Transverse colon (tissue), 4 donors: ENCODE measurements at regions not wholly inside any gene's neighbourhood (a gene's known extent, or its start where the extent isn't known, plus 50 kb on each side); places are given as distances from the start of the nearest gene placed in this dataset.

Source experiments
- DNase-seq: peaks from one replicate; pipeline ENCODE4 v3.0.0-alpha.2; 2019
- H3K27ac ChIP-seq, 4 donors: fragments of 200-600 bp; sonication (generic); 2 replicates each; pipeline ENCODE4 v1.5.1; 2016 to 2018; ENCODE audit warnings: inconsistent platforms in 4 of 4
- H3K27me3 ChIP-seq: fragments of 200-600 bp; sonication (generic); 2 replicates; pipeline ENCODE4 v1.5.1; 2017; ENCODE audit warnings: inconsistent platforms
- H3K36me3 ChIP-seq, 4 donors: fragments of 200-600 bp; sonication (generic); 2 replicates each; pipeline ENCODE4 v1.5.1; 2017 to 2019; ENCODE audit warnings: inconsistent platforms in 4 of 4
- H3K4me1 ChIP-seq, 4 donors: fragments of 200-600 bp; sonication (generic); 2 replicates each; pipeline ENCODE4 v1.5.1; 2017 to 2020; ENCODE audit warnings: inconsistent platforms in 4 of 4
- H3K4me3 ChIP-seq, 4 donors: fragments of 200-600 bp; sonication (generic); 1 replicate in 1 of 4; 2 replicates in 3 of 4; pipeline versions ENCODE4 v1.5.1 to v1.6.1; 2017 to 2019; ENCODE audit warnings: inconsistent platforms in 4 of 4
- H3K9me3 ChIP-seq, 2 donors: fragments of 200-600 bp; sonication (generic); 2 replicates each; pipeline ENCODE4 v1.5.1; 2017 to 2019; ENCODE audit warnings: inconsistent platforms in 2 of 2
- EP300 ChIP-seq: sonication (generic); formaldehyde crosslinking; IDR thresholded peaks from one replicate; pipeline ENCODE4 v1.6.1; 2017; ENCODE audit warnings: antibody characterized with exemption, low read depth
- POLR2A ChIP-seq: fragments of 450-650 bp; IDR thresholded peaks from one replicate; pipeline ENCODE4 v1.6.1; 2016; ENCODE audit warnings: antibody characterized with exemption, mild to moderate bottlenecking, moderate library complexity
- POLR2AphosphoS5 ChIP-seq, 3 donors: sonication (generic); formaldehyde crosslinking; IDR thresholded peaks; one replicate each; pipeline ENCODE4 v1.6.1; 2016; ENCODE audit warnings: antibody characterized with exemption in 3 of 3
- WGBS, 2 donors: methylation state at CpG; one replicate each; pipeline ENCODE4 v1.1.5; 2018; ENCODE audit warnings: low coverage in 1 of 2; 5-methylcytosine and 5-hydroxymethylcytosine counted together
- in situ Hi-C, 4 donors: fragments of 200-750 bp; cut with MboI; loops; one replicate each; pipeline versions ENCODE4 v1.15.0 to v1.15.1; 2017; ENCODE audit warnings: low sequenced_read_pairs in 3 of 4, low pct_ligation_motif_present in 1 of 4, low pct_unique_long_range_greater_than_20kb in 1 of 4
- intact Hi-C: fragments of 100-400 bp; cut with DNase I; formaldehyde crosslinking; loops from one replicate; pipeline ENCODE4 v1.15.1; 2023; ENCODE audit warnings: low total_unique reads
- TF ChIP-seq, protein P1 (sequence below), 5 experiments: fragments of 200-600 bp in 3 of 5; fragments of 450-650 bp in 2 of 5; sonication (generic) in 3 of 5; IDR thresholded peaks; 1 replicate in 2 of 5; 2 replicates in 3 of 5; pipeline ENCODE4 v1.5.1; 2016 to 2017; ENCODE audit warnings: antibody characterized with exemption in 5 of 5, inconsistent platforms in 3 of 5, mild to moderate bottlenecking in 2 of 5, moderate library complexity in 1 of 5

DNA sequence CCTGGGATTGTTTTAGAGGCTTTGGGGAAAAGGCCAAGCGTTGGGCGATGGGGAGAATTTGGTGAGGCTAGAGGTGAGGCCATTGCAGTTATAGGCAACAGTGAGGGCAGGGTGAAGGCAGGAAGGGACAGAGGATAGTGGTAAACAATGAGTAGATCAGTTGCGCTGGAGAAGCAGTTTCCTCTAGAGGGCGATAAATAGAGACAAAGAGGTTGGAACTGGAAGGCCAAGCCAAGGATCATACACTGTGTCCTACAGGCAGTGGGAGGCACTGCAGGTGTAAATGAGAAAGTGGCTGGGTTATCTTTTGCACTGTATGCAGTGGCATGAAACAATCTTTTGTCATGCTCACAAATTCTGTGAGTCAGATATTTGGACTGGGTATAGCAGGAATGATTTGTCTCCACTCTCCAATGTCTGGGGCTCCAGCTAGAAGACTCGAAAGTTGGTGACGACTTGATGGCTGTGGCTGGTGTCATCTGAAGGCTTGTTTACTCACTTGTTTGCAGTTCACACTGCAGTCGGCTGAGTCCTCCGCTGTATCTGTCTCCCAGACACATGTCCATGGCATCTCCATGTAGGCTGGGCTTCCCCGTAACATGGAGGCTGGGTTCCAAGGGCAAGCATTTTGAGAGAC is 82.1 kb downstream of the TNP1 start:
- 76 to 80% methylated on average over 4 to 9 of the region's 9 CpGs for WGBS, 2 donors
- no peaks in the 10 kb centered on the region for H3K27me3 ChIP-seq
- H3K9me3 ChIP-seq = no peaks in the 10 kb centered on the region
- H3K36me3 ChIP-seq = no peaks in the 10 kb centered on the region
- DNase-seq = no peak
- TF ChIP-seq POLR2A (no peak), POLR2AphosphoS5 (IDR thresholded peaks at IDR 0.05) (no peak)
- TF ChIP-seq, protein P1, sequence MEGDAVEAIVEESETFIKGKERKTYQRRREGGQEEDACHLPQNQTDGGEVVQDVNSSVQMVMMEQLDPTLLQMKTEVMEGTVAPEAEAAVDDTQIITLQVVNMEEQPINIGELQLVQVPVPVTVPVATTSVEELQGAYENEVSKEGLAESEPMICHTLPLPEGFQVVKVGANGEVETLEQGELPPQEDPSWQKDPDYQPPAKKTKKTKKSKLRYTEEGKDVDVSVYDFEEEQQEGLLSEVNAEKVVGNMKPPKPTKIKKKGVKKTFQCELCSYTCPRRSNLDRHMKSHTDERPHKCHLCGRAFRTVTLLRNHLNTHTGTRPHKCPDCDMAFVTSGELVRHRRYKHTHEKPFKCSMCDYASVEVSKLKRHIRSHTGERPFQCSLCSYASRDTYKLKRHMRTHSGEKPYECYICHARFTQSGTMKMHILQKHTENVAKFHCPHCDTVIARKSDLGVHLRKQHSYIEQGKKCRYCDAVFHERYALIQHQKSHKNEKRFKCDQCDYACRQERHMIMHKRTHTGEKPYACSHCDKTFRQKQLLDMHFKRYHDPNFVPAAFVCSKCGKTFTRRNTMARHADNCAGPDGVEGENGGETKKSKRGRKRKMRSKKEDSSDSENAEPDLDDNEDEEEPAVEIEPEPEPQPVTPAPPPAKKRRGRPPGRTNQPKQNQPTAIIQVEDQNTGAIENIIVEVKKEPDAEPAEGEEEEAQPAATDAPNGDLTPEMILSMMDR (IDR thresholded peaks at IDR 0.05) = peak; percentile 25 to 52 (median 42)
- intact Hi-C loops = no loop called here
- peaks cover 0 to 4% (median 0%) of the 10 kb centered on the region in 4 donors for H3K4me1 ChIP-seq
- no peak overlapping the region for H3K27ac ChIP-seq
- in situ Hi-C loops = no loop called here
- no peak overlapping the region for H3K4me3 ChIP-seq

DNA sequence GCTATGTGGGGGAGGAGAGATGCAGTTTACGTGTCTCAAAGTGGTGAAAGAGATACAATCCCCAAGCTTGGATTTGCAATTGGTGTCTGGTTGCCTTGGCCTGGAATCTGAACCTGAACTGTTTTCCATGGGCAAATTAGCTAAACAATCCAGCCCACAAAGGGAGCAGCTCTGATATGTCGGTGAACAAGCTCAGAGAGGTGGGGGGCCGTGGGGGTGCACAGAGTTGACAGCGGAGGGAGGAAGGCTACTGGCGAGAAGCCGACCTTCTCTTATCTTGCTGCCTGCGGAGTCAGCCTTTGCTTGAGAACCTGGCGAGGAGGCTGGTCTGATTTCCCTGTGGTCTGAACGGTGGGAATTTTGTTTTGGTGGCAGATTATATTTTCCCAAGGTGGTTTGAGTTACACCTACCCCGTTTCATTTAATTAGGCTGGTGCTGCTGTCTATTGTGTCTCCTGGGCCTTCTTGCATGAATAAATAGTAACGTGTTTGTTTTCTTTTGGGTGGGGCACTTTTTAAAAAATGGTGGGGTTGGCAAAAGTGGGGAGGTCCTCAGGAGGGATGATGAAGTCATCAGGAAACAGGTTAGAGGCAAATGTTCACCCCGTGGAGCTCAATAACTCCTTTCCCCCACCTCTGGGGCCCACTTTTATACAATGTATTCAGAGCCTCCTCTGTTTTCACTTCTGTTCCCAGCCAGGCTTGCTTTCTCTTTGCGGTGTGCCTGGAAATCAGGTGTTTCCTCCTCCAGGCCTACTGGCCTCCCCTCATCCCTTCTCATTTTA is 80.9 kb upstream of the IGFBP5 start:
- no peak for DNase-seq
- no peaks in the 10 kb centered on the region for H3K9me3 ChIP-seq
- H3K27me3 ChIP-seq = no peaks in the 10 kb centered on the region
- H3K36me3 ChIP-seq = no peaks in the 10 kb centered on the region
- 67 to 68% methylated on average over 11 to 13 of the region's 13 CpGs for WGBS, 2 donors
- intact Hi-C loops (no loop called here), in situ Hi-C loops (no loop called here)
- no peak overlapping the region for H3K27ac ChIP-seq
- H3K4me3 ChIP-seq = no peak overlapping the region
- peaks cover 0 to 4% (median 0%) of the 10 kb centered on the region in 4 donors for H3K4me1 ChIP-seq
- TF ChIP-seq POLR2A (no peak), EP300 (no peak), POLR2AphosphoS5 (IDR thresholded peaks at IDR 0.05) (no peak)
- TF ChIP-seq, protein P1 (IDR thresholded peaks at IDR 0.05) = no peak

DNA sequence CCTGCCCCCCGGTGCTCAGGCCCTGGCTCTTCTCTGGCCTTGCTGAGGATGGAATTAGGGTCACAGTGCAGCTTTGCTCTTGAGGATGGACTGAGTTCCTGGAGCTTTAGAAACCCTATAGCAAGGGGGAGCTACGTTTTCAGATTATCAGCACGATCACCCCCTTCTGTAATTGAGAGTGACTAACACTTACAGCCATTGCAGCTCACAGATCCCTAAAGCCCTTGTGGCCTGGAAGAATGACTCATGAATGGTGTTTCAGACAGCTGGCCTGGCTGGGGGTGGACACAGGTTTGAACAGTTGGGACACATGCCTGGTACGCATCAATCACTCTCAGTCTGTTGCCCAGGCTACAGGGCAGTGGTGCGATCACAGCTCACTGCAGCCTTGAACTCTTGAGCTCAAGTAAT is 79.7 kb upstream of the IGFBP5 start:
- 80% methylated on average over 5 of the region's 5 CpGs; no CpG with 5 or more reads in 1 of the 2 donors for WGBS, 2 donors
- Histone ChIP-seq H3K9me3 (no peaks in the 10 kb centered on the region), H3K4me1 (peaks cover 0 to 4% (median 0%) of the 10 kb centered on the region in 4 donors), H3K27me3 (no peaks in the 10 kb centered on the region), H3K4me3 (no peak overlapping the region), H3K36me3 (no peaks in the 10 kb centered on the region), H3K27ac (peak overlapping the region in 2 of 4 donors; percentile 23 to 38)
- TF ChIP-seq POLR2A = no peak
- DNase-seq = no peak
- in situ Hi-C loops = no loop called here
- intact Hi-C loops = no loop called here

DNA sequence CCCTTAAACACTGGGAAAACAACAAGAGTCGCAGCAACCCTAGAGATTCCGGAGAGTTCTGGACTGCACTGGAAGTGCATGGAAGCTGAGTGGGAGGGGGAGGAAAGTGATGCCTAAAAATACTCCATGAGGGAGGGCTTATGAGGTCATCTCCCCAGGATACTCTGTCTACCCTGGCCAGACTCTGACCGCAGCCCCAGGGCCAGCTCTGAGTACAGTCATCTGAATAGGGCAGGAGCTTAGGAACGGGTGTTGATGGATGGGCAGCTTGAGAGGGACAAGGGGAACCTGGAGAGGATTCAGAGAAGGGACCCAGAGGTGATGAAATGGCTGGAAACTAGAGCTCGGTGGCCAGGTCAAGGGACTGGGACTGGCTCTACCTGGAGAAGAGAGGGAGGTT is 79.3 kb upstream of the IGFBP5 start:
- no peaks in the 10 kb centered on the region for H3K9me3 ChIP-seq
- H3K4me3 ChIP-seq = no peak overlapping the region
- peaks cover 0 to 4% (median 0%) of the 10 kb centered on the region in 4 donors for H3K4me1 ChIP-seq
- H3K27ac ChIP-seq = peak overlapping the region in 2 of 4 donors; percentile 23 to 38
- 42 to 66% methylated on average over 2 to 5 of the region's 5 CpGs for WGBS, 2 donors
- no peak for TF ChIP-seq POLR2A
- no peak for TF ChIP-seq POLR2AphosphoS5 (IDR thresholded peaks at IDR 0.05)
- TF ChIP-seq, protein P1 (IDR thresholded peaks at IDR 0.05) = no peak
- TF ChIP-seq EP300 = no peak
- H3K27me3 ChIP-seq = no peaks in the 10 kb centered on the region
- intact Hi-C loops = no loop called here
- in situ Hi-C loops = no loop called here
- no peaks in the 10 kb centered on the region for H3K36me3 ChIP-seq
- peak; percentile 18 for DNase-seq
